ENCODE measurements at regions not wholly inside any gene's neighbourhood (a gene's known extent, or its start where the extent isn't known, plus 50 kb on each side); places are given as distances from the start of the nearest gene placed in this dataset.

GRCh38 chr18:78410094-78410786 lies 569.4 kb upstream of the SALL3 start:
- no peak for DNase-seq (ENCODE audit: low read depth)
- TF ChIP-seq CTCF (IDR thresholded peaks at IDR 0.05; ENCODE audit: low read length, missing control alignments), result no peak
- no peak overlapping the region for H3K4me3 ChIP-seq (replicated peaks; ENCODE audit: low read depth, low read length)

GRCh38 chr18:78411539-78411938 lies 568.1 kb upstream of the SALL3 start:
- DNase-seq (ENCODE audit: low read depth), result no peak
- H3K4me3 ChIP-seq (replicated peaks; ENCODE audit: low read depth, low read length), result no peak overlapping the region
- no peak for TF ChIP-seq CTCF (IDR thresholded peaks at IDR 0.05; ENCODE audit: low read length, missing control alignments)

- H3K4me3 ChIP-seq (replicated peaks; ENCODE audit: low read depth, low read length), result no peak overlapping the region
- TF ChIP-seq CTCF (IDR thresholded peaks at IDR 0.05; ENCODE audit: low read length, missing control alignments), result no peak
- no peak for DNase-seq (ENCODE audit: low read depth)
These were observed 565.3 kb upstream of the SALL3 start for GRCh38 chr18:78414302-78414701.

GRCh38 chr18:78416853-78417252 lies 562.8 kb upstream of the SALL3 start:
- no peak overlapping the region for H3K4me3 ChIP-seq (replicated peaks; ENCODE audit: low read depth, low read length)
- no peak for DNase-seq (ENCODE audit: low read depth)
- no peak for TF ChIP-seq CTCF (IDR thresholded peaks at IDR 0.05; ENCODE audit: low read length, missing control alignments)

- H3K4me3 ChIP-seq (replicated peaks; ENCODE audit: low read depth, low read length), result no peak overlapping the region
- no peak for DNase-seq (ENCODE audit: low read depth)
- TF ChIP-seq CTCF (IDR thresholded peaks at IDR 0.05; ENCODE audit: low read length, missing control alignments), result no peak
These were observed 561.2 kb upstream of the SALL3 start for GRCh38 chr18:78418379-78418778.

- TF ChIP-seq CTCF (IDR thresholded peaks at IDR 0.05; ENCODE audit: low read length, missing control alignments), result no peak
- H3K4me3 ChIP-seq (replicated peaks; ENCODE audit: low read depth, low read length), result no peak overlapping the region
- DNase-seq (ENCODE audit: low read depth), result no peak
These were observed 560.4 kb upstream of the SALL3 start for GRCh38 chr18:78419171-78419570.

GRCh38 chr18:78420116-78420515 lies 559.5 kb upstream of the SALL3 start:
- no peak for TF ChIP-seq CTCF (IDR thresholded peaks at IDR 0.05; ENCODE audit: low read length, missing control alignments)

More at GRCh38 chr18:78420116-78420515, 559.5 kb upstream of the SALL3 start:
- no peak overlapping the region for H3K4me3 ChIP-seq (replicated peaks; ENCODE audit: low read depth, low read length)
- no peak for DNase-seq (ENCODE audit: low read depth)

Measured in fibroblast of pulmonary artery (primary cell).